Urinary bladder (tissue), 3 donors: ENCODE measurements at regions not wholly inside any gene's neighbourhood (a gene's known extent, or its start where the extent isn't known, plus 50 kb on each side); places are given as distances from the start of the nearest gene placed in this dataset.

Experiments used
- DNase-seq: peaks from one replicate; pipeline ENCODE4 v3.0.0-alpha.2; 2015; ENCODE audit errors: extremely low spot score
- H3K27ac ChIP-seq: one replicate; pipeline ENCODE4 v1.5.1; 2013; ENCODE audit warnings: low read depth, mild to moderate bottlenecking, moderate library complexity
- H3K36me3 ChIP-seq: one replicate; pipeline ENCODE4 v1.6.1; 2013; ENCODE audit warnings: mild to moderate bottlenecking, moderate library complexity; ENCODE audit not compliant: insufficient read depth
- H3K4me1 ChIP-seq: one replicate; pipeline ENCODE4 v1.6.1; 2013; ENCODE audit warnings: mild to moderate bottlenecking, moderate library complexity; ENCODE audit not compliant: insufficient read depth
- H3K4me3 ChIP-seq: one replicate; pipeline ENCODE4 v1.5.1; 2013; ENCODE audit warnings: low read depth, low read length
- WGBS: extraction: QIAGEN DNeasy Blood & Tissue Kit; methylation state at CpG from one replicate; pipeline ENCODE4 v1.1.7; 2013; 5-methylcytosine and 5-hydroxymethylcytosine counted together
- donor health status: healthy with polysubstance abuse.
- donor health status: healthy.

DNA sequence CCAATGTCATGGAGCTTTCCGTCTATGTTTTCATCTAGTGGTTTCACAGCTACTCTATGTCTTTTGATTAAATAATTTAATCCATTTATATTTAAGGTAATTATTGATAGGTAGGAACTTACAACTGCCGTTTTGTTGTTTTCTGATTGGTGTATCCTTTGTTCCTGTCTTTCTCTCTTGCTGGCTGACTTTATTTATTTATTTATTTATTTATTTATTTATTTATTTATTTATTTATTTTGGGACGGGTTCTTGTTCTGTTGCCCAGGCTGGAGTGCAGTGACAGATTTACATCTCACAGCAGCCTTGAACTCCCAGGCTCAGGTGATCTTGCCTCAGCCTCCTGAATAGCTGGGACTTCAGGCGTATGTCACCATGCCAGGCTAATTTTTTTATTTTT, 299.2 kb upstream of the COL8A1 start:
- no peak for DNase-seq
- WGBS, result 93% methylated on average over 4 of the region's 4 CpGs
- no peaks in the 10 kb centered on the region for H3K4me1 ChIP-seq
- no peak overlapping the region for H3K27ac ChIP-seq
- no peaks in the 10 kb centered on the region for H3K36me3 ChIP-seq
- H3K4me3 ChIP-seq, result no peak overlapping the region

DNA sequence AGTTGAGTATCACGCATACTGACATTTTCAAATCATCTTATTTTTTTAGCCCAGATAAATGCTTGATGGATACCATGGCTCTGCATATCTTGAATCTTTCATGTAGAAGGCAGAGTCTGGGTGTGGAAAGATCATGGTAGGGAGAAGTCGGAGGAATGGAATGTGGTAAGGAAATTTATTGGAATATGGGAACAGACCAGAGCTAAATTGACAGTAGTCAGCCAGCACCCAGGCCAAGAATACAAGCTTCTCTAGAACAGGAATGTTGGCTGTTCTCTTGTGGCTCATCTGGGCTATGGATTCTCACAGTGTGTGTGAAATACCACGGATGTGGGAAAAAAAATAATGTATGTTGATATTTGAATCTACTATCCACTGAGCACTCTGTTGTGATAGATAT, 305.7 kb upstream of the COL8A1 start:
- Histone ChIP-seq H3K27ac (no peak overlapping the region), H3K4me3 (no peak overlapping the region), H3K4me1 (no peaks in the 10 kb centered on the region), H3K36me3 (no peaks in the 10 kb centered on the region)
- 64% methylated on average over 3 of the region's 3 CpGs for WGBS
- DNase-seq, result no peak

DNA sequence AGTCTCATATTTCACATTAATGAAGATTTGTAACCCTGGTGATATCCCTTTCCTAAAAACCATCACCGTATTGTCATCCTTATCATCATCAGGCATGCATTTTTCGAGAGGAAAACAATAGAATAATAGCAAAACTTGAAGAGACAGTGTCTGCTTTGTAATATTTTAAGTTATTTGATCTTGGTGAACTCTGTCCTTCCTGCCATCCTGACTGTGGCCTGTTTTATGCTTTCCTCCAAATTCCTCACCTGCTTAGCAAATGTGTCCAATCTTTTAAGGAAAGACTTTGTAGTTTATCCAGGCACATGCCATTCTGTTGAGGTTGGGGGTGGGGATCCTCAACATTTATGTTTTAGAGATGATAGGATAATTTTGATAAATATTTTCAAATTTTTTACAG, 306.1 kb upstream of the COL8A1 start:
- Histone ChIP-seq H3K4me1 (no peaks in the 10 kb centered on the region), H3K27ac (no peak overlapping the region), H3K4me3 (no peak overlapping the region), H3K36me3 (no peaks in the 10 kb centered on the region)
- DNase-seq, result no peak
- WGBS, result 80% methylated on average over 2 of the region's 2 CpGs

DNA sequence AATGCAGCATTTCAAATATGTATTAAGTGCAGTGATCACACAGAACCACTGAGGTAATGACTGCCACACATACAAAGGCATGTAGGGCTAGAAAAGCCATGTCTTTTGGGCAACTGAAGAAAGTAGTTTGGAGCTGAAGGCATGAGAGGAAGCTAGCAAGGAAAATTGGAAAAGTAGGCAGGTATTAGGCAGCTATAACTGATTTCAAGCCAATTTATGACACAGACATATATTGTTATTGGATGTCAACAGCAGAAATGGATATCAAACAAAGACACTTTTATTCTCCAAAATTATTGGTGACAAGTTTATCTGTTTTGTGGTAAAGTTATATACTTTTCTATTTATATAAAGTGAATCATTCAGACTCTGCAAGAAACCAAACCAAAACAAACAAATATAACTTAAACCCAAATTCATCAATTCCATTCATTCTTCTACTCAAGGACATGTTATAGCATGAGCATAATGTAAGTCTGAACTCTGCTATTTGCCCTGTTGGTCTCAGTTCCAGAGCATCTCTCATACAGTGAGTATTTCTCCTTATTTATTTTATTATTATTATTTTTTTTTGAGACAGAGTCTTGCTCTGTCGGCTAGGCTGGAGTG, 307.4 kb upstream of the COL8A1 start:
- no peaks in the 10 kb centered on the region for H3K4me1 ChIP-seq
- DNase-seq, result no peak
- WGBS, result 100% methylated on average over 1 of the region's 1 CpG
- no peak overlapping the region for H3K27ac ChIP-seq
- no peaks in the 10 kb centered on the region for H3K36me3 ChIP-seq
- H3K4me3 ChIP-seq, result no peak overlapping the region

DNA sequence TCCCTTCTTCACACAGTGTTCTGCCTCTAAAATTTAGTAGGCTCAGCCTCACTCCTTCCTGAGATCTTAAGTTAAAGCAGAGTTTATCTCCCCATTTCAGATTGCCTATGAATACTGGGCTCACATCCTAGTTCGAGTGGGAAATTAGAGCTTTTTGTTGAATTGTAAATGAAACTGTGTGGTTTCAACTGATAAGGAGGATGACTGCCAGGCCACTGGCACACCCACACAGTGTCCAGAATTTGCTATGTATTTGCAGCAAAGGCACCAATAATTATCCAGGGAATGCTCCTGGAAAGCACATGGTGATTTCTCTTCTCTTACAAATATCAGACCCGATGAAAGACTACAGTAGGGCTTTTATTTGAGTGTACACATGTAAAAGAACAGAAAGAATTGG, 308.1 kb upstream of the COL8A1 start:
- no peak overlapping the region for H3K27ac ChIP-seq
- no peak for DNase-seq
- no peaks in the 10 kb centered on the region for H3K36me3 ChIP-seq
- no peaks in the 10 kb centered on the region for H3K4me1 ChIP-seq
- 24% methylated on average over 2 of the region's 2 CpGs for WGBS
- H3K4me3 ChIP-seq, result no peak overlapping the region

DNA sequence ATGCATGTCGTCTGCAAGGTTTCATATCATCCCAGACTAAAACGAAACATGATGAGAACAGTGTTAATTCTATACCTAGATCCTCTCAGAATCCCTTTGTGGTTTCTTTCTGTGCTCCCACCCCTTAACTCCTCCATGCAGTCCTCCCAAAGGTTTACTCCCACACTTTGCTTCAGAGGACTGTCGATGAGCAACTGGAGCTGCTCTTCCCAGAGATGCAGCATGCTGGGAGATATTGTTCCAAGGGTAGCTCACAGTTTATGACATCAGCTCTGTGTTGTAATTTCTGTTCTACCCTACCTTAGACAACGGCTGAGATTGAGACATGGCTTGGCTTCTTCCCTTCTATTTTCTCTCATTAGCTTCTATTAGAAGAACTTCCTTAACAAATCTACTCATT, 313.0 kb upstream of the COL8A1 start:
- Histone ChIP-seq H3K4me1 (no peaks in the 10 kb centered on the region), H3K27ac (no peak overlapping the region), H3K4me3 (no peak overlapping the region), H3K36me3 (no peaks in the 10 kb centered on the region)
- no peak for DNase-seq
- WGBS, result 76% methylated on average over 4 of the region's 4 CpGs

DNA sequence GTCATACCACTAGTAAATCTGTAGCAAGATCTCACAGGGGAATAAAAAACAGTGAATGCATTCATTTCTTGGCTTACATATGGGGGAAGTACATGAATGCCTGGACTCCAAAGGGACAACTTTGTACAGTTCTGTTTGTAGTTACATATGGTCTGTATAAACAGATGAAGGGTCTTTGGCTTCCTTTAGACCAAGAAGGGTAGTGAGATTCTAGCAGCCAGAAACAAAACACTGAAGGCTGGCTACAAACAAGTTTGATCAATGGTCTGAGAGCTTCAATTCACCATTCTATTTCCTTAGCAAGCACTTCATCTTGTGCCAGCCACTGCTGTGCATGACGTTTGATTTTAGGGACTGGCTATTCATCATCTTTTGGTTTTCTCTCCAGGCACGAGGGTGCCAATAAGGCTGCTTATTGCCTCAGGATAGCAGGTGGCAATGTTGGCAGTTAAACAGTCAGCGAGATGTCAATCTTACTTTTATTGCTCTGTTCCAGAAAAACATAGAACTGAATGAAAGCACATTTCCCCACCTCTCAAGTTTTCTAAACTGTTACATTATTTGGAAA, 313.7 kb upstream of the COL8A1 start:
- no peak for DNase-seq
- WGBS, result 51% methylated on average over 3 of the region's 3 CpGs
- Histone ChIP-seq H3K27ac (no peak overlapping the region), H3K4me1 (no peaks in the 10 kb centered on the region), H3K4me3 (no peak overlapping the region), H3K36me3 (no peaks in the 10 kb centered on the region)

DNA sequence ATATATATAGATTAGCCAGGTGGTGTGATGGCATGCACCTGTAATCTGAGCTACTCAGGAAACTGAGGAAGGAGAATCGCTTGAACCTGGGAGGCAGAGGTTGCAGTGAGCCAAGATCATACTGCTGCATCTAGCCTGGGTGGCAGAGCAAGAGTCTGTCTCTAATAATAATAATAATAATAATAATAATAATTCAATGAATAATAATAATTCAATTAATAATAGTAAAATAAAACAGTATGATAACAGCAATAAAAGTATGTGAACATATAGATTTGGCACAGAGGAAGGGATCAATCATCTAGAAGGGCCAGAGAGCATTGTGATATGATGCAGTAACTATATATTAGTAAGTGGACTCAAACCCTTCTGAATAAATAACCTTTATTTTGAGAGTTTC, 314.5 kb upstream of the COL8A1 start:
- Histone ChIP-seq H3K27ac (no peak overlapping the region), H3K4me1 (no peaks in the 10 kb centered on the region), H3K36me3 (no peaks in the 10 kb centered on the region), H3K4me3 (no peak overlapping the region)
- no peak for DNase-seq
- 98% methylated on average over 1 of the region's 1 CpG for WGBS

DNA sequence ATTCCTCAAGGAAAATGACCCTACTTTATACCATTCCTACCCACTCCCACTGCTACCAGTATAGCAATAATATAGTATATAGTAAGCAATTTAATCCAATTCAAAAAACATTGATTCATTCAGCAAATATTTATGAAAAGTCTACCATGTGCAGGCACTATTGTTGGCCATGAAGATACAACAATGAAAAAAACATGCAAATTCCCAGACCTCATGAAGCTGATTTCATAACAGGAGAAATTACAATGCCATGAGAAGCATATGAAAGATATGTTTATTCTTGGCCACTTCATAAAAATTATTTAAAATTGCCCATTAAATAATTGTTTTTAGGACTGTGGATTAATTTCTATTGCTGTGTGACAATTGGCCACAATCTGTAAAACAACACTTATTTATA, 315.8 kb upstream of the COL8A1 start:
- H3K36me3 ChIP-seq, result no peaks in the 10 kb centered on the region
- no peaks in the 10 kb centered on the region for H3K4me1 ChIP-seq
- no peak overlapping the region for H3K27ac ChIP-seq
- no peak overlapping the region for H3K4me3 ChIP-seq
- DNase-seq, result no peak

DNA sequence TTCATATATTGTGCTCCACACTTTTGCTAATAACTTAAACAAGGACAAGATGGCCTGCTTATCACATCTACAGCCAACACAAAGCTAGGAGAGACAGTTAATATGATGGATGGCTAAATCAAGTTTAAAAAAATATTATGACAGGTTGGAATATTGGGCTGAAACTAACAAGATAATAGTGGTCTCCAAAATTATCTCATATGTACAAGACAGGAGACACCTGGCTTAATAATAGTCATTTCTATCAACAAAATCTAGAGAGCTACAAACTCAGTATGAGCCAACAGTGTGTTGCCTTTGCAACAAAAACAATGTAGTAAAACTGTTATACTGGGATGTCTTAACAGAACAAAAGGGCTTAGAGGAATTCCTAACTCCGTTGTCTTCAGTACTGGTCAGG, 317.1 kb upstream of the COL8A1 start:
- Histone ChIP-seq H3K27ac (no peak overlapping the region), H3K36me3 (no peaks in the 10 kb centered on the region), H3K4me3 (no peak overlapping the region), H3K4me1 (no peaks in the 10 kb centered on the region)
- 26% methylated on average over 1 of the region's 1 CpG for WGBS
- DNase-seq, result no peak

DNA sequence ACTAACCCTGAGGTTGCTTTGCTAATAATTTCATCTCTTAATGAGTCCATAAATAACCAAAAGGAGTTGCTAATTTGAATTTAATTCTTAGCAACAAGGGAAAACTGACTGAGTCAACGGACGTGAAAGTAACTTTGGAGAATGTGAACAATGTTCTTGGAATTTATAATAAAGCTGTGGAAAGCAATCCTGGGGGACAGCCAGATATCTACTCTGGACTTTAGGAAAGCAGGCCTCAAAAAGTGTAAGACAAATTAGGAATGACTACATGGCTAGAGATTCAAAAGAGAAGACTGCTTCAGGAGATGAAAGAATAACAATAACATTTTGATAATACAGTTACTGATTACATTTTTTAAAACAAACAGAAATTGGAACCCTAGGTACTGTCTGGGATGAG, 318.4 kb upstream of the COL8A1 start:
- 22% methylated on average over 2 of the region's 2 CpGs for WGBS
- Histone ChIP-seq H3K36me3 (no peaks in the 10 kb centered on the region), H3K4me1 (no peaks in the 10 kb centered on the region), H3K27ac (no peak overlapping the region), H3K4me3 (no peak overlapping the region)
- no peak for DNase-seq

DNA sequence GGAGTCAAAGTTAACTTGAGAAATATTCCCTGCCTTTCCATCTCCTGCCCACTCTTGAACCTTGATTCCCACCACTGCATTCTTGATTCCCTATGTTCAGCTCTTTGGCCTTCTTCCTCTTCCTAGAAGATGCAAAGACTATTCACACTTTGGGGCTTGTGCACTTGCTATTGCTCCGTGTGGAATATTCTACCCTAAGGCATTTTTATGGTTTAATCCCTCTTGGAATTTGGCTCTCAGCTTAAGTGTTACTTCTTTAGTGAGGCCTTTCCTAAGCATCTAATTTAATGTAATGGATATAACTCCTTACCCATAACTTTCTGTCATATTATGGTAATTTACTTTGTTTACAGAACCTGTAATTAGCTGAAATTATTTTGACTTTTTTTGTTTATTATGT, 318.9 kb upstream of the COL8A1 start:
- Histone ChIP-seq H3K4me1 (no peaks in the 10 kb centered on the region), H3K27ac (no peak overlapping the region), H3K36me3 (no peaks in the 10 kb centered on the region), H3K4me3 (no peak overlapping the region)
- DNase-seq, result no peak
- WGBS, result 28% methylated on average over 1 of the region's 1 CpG

DNA sequence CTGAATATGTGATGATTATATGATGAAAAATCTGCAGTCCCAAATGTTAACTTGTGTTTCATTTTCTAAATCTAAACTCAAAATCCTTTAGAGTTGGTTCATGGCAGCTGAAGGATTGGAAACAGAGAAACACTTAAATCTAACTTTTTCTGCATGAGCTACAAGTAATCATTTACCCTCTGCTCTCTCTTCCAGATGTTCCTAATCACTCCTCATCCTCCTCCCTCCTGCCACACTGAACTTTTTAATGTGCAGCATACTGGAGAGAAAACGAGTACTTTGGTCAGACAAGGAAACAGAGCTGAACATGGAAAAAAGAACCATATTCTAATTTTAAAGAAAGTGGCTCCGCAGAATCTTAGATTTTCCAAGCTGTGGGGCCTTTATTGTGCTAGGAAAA, 321.2 kb upstream of the COL8A1 start:
- H3K4me3 ChIP-seq, result no peak overlapping the region
- no peak for DNase-seq
- no peaks in the 10 kb centered on the region for H3K36me3 ChIP-seq
- WGBS, result 57% methylated on average over 2 of the region's 2 CpGs
- no peak overlapping the region for H3K27ac ChIP-seq
- no peaks in the 10 kb centered on the region for H3K4me1 ChIP-seq

DNA sequence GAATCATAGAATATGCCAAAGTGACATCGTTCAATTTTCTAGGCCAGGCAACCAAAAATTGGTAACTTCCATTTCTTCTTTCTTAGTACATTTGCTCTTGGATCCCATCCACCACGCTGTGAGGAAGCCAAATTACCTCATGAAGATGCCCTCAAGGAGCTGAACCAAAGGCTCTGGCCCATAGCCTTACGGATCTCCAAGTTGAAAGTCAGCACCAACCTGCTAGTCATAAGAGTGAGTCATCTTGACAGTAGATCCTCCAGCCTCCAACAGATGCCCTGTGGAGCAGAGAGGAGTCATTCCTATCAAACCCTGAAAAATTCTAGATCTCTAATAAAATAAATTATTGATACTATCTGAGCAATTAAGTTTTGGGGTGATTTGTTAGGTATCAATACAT, 322.5 kb upstream of the COL8A1 start:
- Histone ChIP-seq H3K27ac (no peak overlapping the region), H3K36me3 (no peaks in the 10 kb centered on the region), H3K4me3 (no peak overlapping the region), H3K4me1 (no peaks in the 10 kb centered on the region)
- 93% methylated on average over 3 of the region's 3 CpGs for WGBS
- DNase-seq, result no peak

DNA sequence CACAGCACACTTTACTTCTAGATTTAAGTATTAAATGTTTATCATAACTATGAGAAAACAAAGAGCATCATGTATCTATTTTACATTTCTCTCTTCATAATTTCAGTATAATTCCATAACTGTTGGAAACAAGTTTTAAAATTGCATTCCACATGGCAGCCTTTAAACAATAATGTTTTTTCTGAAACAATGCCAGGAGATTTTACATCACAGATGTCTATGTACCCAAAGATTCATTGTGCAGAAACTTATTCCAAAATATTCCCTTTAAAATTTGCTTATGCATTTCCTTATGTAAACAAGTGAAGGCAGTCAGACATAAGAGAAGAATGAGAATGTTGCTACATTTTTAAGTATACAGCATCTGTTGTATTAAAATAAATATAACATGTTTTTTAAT, 324.9 kb upstream of the COL8A1 start:
- no peak for DNase-seq
- Histone ChIP-seq H3K36me3 (no peaks in the 10 kb centered on the region), H3K27ac (no peak overlapping the region), H3K4me3 (no peak overlapping the region), H3K4me1 (no peaks in the 10 kb centered on the region)
